Erythroblast (primary cell): ENCODE measurements at regions not wholly inside any gene's neighbourhood (a gene's known extent, or its start where the extent isn't known, plus 50 kb on each side); places are given as distances from the start of the nearest gene placed in this dataset.

Experiments
- DNase-seq, 2 experiments: peaks; one replicate each; lab custom pipeline; 2025; lab: John Stamatoyannopoulos, UW
- GATA1 ChIP-seq: IDR thresholded peaks from 2 replicates; pipeline ENCODE4 v1.6.1; 2011; ENCODE audit warnings: low read depth, mild to moderate bottlenecking, control low read depth, low read length, moderate library complexity
- POLR2A ChIP-seq: IDR thresholded peaks from 2 replicates; pipeline ENCODE4 v1.6.1; 2011; ENCODE audit warnings: mild to moderate bottlenecking, low read length

DNA sequence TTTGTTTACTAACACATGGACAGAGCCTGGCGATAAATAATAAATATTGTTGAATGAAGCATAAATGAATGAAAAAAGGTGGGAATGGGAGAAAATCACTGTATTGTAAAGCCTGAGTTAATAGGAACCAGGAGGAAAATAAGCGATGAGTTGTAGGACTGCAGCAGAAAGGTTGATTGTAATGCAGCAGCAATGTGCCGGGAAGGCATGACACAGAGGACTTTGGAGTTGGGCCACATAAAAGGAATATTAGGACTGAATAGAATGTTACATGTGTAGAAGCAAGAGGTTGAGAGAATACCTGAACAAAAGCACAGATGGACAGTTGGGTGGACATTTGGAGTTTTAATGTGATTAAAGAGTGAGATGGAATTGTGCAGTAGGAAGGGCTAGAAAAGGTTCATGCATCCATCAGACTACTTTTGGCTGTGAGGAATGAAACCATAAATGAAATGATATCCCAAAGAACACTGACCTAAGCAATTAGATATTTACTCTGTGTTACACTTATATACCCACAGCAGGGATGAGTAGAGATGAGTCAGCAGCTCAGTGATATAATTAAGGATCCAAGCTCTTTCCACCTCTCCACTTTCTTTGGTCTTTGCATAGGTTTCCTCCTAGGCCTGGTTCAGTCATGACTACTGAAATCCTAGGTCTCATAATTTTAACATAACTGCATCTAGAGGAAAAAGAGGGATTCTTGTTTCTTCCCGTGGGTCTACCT lies 55.4 kb downstream of the CCER1 start:
- DNase-seq: no peak
- no peak for TF ChIP-seq GATA1
- no peak for TF ChIP-seq POLR2A

DNA sequence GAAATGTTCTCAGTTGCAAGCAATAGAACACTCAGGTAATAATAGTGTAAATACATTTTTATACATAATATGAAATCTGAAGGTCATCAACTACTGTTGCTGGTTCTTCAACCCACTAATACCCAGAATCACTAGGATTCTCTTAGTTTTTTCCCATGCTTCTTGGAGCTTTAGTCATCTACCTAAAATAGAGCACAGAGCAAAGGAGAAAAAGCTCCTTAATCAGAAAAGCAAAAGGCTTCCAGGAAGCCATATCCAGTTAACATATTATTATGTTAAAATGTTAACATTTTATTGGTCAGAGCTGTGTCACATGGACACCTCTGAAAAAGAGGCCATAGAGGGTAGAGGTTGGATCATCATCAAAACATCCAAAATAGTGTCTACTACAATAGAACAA lies 57.0 kb downstream of the CCER1 start:
- TF ChIP-seq POLR2A: no peak
- TF ChIP-seq GATA1: no peak
- DNase-seq: no peak

DNA sequence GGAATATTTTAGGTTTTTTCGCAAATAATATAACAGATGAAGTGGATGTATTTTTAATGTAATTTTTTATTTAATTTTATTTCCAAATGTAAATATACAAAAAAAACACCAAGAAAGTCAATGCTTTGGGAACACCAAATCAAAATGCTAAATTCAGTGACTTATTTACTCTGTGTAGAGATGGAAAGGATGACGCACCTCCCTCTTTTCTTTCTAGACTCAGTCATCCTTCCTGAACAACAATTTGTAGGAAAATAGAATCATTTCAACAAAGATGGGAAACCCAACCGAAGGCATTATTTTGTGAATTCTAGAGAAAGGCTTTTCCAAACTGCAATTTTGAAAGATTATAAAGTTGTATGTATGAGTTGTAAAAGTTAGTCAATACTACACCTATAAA lies 57.7 kb downstream of the CCER1 start:
- DNase-seq: no peak
- TF ChIP-seq POLR2A (no peak), GATA1 (no peak)

- TF ChIP-seq POLR2A (no peak), GATA1 (no peak)
- no peak for DNase-seq
These were observed 58.2 kb downstream of the CCER1 start for GRCh38 chr12:90896821-90897220.

- no peak for DNase-seq
These were observed 58.8 kb downstream of the CCER1 start for GRCh38 chr12:90896164-90896563.

DNA sequence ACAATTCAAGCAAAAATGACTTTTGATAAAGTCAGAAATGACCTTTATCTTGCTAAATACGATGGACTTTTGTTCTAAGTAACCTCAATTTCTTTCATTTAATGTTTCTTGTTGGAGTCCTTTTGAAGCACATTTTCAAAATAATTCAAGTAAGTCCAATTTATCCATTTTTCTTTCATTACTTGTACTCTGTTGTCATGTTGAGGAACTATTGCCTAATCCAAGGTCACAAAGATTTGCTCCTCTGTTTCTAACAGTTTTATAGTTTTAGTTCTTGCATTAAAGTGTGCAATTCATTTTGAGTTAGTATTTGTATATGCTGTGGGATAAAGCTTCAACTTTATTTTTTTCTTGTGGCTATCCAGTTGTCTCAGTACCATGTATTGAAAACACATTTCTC lies 66.7 kb downstream of the CCER1 start:
- no peak for DNase-seq
- TF ChIP-seq POLR2A: no peak
- no peak for TF ChIP-seq GATA1

More at GRCh38 chr12:90896164-90896563, 58.8 kb downstream of the CCER1 start:
- no peak for TF ChIP-seq GATA1
- no peak for TF ChIP-seq POLR2A

DNA sequence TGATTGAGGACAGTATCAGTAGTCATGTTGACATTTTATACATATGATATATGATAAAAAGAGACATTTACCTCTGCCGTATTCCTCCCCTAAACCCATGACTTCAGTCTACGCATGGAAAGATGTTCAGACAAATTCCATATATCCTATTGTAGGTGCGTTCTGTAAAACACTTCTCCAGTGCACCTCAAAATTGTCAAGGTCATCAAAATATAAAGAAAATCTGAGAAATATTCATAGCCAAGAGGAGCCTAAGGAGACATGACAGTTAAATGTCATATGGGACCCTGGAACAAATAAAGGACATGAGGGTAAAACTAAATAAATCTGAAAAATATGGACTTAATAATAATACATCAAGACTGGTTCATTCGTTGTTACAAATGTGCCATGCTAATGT lies 71.5 kb downstream of the CCER1 start:
- TF ChIP-seq GATA1 (no peak), POLR2A (no peak)

GRCh38 chr12:90871726-90872096 lies 83.3 kb downstream of the CCER1 start:
- TF ChIP-seq GATA1: no peak
- no peak for TF ChIP-seq POLR2A
- no peak for DNase-seq

More for the DNA sequence above, 71.5 kb downstream of the CCER1 start:
- DNase-seq: no peak

GRCh38 chr12:90870971-90871725 lies 83.8 kb downstream of the CCER1 start:
- TF ChIP-seq GATA1 (no peak), POLR2A (no peak)
- DNase-seq: no peak

- TF ChIP-seq POLR2A: no peak
- TF ChIP-seq GATA1: no peak
- DNase-seq: no peak
These were observed 86.3 kb downstream of the CCER1 start for GRCh38 chr12:90868626-90869025.

GRCh38 chr12:90859591-90859990 lies 95.4 kb downstream of the CCER1 start:
- TF ChIP-seq POLR2A (no peak), GATA1 (no peak)
- DNase-seq: no peak

GRCh38 chr12:90858252-90858651 lies 96.7 kb downstream of the CCER1 start:
- TF ChIP-seq GATA1 (no peak), POLR2A (no peak)
- no peak for DNase-seq

DNA sequence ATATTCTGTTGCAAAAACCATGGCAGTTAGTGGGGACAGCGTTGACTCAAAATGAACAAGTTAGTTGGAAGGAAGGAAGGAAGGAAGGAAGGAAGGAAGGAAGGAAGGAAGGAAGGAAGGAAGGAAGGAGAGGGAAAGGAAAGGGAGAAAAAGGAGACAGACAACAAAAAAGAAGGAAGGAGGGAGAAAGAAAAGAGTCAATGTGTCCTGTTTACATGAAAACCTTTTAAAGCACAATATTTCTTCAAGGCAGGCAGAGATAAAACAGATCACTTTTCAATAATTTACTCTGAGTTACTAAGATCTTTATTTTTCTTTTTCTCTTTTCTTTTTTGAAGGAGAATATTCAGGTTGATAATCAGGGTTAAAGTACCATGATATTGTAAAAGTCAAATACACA lies 99.4 kb downstream of the CCER1 start:
- TF ChIP-seq POLR2A (no peak), GATA1 (no peak)
- DNase-seq: no peak

DNA sequence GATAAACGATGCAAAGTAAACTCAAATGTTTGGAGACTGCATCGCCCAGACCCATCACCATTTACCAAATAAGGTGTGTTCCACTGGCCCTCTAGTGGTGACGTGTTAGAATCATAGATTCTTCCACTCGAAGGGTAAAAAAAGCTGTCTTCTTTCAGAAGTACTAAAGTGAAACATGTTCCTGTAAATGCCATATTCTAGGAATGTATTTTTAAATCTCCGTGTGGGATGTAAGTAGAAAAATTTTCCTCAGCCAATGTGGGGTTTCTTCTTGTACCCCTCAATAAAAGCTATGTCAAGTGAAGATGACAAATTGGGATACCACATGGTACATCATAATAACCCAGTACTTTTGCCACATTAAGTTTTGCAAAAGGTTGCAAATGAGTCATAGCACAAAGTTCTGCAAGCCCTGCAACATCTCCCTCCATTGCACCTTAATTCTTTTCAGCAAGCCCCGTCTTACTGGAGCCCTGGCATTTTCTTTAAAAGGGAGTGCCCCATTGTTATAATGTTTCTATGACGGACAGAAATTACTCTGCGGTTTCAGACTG lies 100.8 kb downstream of the CCER1 start:
- TF ChIP-seq GATA1: no peak
- TF ChIP-seq POLR2A: no peak
- DNase-seq: peak; percentile 4 to 24
